NCI-H2081 treated with DMSO at 0.1 percent for 48 hours (cell line): ENCODE measurements at regions not wholly inside any gene's neighbourhood (a gene's known extent, or its start where the extent isn't known, plus 50 kb on each side); places are given as distances from the start of the nearest gene placed in this dataset.

Experiments
- DNase-seq: peaks from one replicate; lab custom pipeline; 2025; lab: John Stamatoyannopoulos, UW

DNA sequence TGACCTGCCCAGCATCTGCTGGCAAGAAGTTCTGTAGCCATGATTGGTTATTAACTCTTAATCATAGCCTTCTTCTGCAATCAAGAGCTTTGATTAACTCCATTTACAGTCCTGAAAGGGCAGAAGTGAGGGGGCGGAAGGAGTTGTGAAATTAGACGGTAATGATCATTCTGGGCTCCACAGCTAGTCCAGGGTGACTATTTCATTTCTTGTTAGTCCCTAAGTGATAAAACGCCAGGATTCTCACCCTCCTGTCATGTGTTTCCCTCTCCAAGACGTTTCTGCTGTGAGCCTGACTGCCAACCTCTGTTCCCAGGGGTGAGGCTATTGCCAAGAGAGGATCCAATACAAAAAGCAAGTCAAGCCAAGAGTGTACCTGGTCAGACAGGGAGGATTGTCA lies 155.9 kb upstream of the IPO5 start:
- no peak for DNase-seq

DNA sequence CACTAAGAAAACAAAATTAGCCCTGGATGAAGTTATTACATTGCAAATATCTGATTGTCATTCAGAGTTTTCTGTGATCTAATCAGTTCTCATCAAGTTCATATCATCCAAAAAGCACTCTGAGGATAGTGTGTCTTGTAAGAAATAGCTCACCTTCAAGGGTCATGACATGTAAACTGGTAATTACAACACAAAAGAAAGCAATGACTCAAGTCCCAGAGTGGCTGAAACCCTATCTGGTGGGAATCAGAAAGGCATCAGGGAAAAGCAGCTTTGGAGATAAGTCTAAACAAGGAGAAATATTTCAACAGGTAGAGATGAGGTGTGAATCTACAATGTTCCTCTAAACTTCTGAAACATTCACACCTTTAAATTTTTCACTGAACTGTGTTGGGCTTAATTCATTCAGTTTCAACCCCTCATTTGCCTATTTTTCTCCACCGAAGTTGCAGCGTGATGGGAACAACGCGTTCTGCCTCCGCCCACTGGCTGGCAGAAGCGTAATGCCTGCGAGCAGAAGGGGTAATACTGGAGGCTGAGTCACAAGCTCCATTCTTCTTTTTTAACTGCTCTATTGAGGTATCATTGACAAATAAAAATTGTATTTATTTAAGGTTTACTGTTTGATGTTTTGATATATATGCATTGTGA lies 155.2 kb upstream of the IPO5 start:
- DNase-seq, result no peak

DNA sequence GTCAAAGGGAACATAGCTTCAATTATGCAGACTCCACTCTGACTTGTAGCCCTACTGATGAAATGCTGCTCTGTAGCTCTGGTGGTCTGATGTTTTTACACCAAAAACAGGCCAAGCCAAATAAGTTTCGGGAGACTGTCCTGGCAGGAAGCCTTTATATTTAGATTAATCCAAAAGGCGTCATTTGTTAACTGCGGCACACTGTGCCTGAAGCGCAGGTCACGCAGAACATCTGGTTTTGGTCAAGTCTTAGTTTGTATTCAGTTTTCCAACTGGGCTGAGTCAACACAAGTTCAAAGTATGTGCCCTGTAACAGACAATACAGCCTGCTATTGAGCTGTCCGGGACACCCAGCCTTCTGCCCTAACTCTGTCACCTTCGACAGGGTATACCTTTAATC lies 154.6 kb upstream of the IPO5 start:
- no peak for DNase-seq

DNA sequence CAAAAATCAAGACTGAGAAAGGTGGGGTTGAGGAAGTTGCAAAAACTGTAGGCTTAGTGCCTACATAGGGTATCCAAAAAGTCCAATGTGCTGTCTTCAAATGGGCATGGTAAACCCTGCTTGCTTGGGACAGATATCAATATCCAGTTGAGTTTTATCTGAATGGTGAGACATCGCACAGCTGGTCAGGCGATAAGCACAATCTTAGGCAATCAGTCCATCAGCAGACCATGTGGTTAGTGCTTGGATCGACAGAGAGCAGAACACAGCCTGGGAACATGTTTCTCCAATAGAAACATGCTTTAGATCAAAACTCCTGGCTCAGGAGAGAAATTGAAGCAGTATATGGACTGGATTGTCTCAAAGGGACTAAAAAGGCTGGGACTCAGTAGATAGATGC lies 151.3 kb upstream of the IPO5 start:
- DNase-seq, result no peak

DNA sequence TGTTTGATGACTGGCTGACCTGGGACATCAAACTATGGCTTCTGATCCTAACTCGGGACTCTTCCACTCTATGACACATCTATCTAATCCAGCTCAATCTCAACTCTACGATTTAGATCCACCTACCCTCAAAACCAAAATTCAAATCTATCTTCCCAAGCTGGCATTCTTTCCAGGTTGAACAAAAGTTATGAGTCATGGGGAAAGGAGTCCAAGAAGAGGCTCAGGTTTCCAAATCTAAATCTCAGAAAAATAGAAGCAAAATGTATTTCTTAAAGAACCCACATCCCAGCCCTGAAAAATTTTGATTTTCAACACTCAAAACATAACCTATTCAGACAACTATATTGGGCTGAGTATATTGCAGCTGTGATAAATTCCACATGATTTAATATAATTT lies 143.9 kb upstream of the IPO5 start:
- DNase-seq, result no peak

DNA sequence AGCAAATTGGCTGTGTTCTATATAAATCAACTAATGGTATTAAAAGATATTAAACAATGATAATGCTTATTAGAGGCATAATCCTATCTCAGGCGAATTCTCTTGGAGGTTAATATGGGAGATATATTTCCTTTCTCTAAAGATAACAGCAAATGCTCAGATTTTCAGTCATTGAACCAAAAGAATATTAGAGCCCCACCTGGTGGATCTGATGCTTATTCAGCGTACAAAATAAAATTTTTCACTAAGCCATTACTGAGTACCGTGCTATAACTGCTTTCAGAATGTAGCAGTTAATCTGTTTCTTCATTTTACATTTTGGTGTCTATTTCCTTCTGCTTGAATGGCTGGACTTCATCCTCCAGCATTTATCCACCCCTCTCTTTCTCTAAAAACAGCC lies 143.3 kb upstream of the IPO5 start:
- peak; percentile 6 for DNase-seq

DNA sequence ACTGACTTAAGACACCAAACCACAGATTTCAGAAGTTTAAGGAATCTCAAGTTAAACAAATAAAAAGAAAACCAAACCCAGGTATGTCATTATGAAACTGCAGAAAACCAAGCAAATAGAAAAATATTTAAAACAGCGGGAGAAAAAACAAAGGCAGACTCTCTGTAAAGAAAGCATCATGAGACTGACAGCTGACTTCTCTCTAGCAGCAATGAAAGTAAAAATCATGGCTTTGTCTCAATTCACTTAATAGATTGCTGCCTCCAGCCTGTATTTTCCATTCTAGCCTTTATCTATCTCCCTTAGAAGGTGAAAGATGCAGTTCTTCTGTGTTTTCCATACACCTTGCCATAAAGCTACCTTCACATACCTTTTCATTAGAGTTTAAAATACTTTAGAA lies 131.1 kb upstream of the IPO5 start:
- DNase-seq, result no peak

DNA sequence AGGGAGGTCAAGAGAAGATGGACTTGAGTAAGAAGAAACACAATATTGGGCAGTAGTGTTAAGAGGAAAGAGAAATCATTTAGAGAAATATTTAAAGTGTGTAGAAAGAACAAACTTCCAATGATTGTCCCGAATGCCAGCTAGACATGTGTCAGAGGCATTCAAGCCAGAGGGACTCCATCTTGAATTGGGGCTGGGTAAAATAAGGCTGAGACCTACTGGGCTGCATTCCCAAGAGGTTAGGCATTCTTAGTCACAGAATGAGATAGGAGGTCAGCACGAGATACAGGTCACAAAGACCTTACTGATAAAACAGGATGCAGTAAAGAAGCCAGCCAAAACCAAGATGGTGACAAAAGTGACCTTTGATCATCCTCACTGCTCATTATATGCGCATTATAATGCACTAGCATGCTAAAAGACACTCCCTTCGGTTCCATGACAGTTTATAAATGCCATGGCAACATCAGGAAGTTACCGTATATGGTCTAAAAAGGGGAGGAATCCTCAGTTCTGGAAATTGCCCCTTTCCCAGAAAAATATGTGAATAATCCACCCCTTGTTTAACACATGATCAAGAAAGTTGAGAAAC lies 127.0 kb upstream of the IPO5 start:
- DNase-seq, result no peak

DNA sequence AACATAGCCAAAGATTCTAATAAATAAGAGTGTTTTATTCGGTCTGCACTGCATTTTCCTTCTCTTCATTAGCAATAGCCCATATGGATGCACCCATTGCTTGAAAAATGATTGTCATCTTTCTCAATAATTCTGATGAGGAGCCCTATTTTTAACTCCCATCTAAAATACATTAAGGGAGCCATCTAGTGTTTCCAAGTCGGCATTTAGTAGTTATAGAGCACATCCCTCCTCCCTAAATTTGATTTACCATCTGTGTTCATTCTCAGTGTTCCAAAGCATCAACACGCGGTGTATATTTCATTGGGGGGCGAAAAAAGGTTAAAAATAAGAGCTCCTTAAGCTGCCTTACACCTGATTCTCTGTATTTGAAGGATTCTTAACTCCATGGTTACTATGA lies 119.2 kb upstream of the IPO5 start:
- DNase-seq, result no peak

DNA sequence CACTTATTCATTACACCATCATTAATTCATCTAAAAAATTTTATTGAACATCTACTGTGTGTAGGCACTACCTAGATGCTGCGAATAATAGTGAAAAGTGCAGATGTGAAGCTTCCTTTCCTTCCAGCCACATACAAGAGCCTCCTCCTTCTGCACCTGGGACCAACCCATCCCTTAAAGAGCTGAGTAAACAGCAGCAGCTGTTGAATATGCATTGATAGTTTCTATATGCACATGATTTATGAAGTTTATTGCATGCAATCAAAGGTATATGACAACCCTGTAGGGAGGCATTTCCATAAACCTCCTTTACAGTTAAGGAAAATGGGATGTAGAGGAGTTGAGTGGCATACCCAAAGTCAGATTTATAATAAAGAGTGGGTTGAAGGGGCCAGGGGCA lies 110.3 kb upstream of the IPO5 start:
- DNase-seq, result no peak

DNA sequence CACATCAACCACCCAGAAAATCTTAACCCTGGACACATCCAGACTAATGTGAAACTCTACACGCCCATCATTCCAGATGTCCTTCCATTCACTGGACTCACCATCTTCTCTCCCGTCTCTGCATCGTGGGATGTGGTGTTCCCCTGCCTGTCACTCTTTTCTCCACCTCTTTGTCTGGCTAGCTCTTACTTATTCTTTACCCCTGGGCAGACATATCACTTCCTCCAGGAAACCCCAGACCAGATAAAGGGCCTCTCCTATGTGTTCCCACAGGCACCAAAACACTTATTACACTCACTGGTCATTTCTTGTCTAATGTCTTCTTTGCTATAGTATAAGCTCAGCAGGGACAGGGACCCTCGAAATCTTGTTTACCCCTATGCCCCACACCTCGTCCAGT lies 109.3 kb upstream of the IPO5 start:
- DNase-seq, result no peak

DNA sequence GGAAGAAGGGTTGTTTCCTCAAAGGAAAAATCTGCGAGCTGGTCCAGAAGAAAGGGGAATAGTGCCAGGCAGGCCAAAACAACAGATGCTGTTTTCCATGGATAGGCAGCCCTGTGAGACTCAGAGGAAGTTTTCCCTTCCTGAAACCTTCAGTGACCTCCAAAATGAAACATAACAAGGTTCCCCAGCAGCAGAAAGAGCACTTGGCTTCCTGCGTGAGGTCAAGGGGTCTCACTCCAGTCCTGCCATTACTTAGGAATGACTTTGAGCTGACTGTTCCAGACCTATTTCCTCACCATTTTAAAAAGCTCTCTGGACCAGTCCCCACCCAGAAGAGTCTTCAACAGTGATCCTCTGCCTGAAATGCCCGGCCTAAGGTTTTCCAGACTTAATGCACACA lies 104.6 kb upstream of the IPO5 start:
- DNase-seq, result no peak

DNA sequence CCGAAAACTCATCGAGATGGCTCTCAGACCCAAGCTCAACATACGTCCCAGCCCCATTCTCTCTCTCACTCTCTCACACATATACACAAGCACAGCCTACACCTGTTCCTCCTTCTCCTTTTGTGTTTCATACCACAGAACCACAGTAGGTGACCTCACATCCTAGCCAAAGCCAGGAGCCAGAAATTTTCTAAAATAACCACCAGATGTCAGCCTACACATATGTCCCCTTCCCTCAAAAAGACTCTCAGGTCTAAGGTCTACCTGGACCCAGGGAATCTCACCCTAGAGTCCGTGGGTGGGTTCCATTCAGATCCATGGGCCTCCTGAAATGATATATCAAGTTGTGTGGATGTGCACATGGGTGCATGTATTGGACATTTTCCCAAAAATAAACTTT lies 104.2 kb upstream of the IPO5 start:
- DNase-seq, result no peak

DNA sequence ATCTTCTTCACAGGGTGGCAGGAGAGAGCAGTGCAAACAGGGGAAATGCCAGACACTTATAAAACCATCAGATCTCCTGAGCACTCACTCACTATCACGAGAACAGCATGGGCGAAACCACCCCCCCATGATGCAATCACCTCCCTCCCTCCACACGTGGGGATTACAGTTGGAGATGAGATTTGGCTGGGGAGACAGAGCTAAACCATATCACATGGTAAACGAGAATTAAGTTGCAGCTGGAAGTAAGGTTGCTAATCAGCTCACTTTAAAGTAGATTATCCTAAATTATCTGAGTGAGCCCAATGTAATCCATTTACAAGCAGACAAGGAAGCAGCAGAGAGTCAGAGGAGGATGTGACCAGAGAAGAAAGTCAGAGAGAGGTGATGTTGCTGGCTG lies 102.2 kb upstream of the IPO5 start:
- DNase-seq, result no peak

DNA sequence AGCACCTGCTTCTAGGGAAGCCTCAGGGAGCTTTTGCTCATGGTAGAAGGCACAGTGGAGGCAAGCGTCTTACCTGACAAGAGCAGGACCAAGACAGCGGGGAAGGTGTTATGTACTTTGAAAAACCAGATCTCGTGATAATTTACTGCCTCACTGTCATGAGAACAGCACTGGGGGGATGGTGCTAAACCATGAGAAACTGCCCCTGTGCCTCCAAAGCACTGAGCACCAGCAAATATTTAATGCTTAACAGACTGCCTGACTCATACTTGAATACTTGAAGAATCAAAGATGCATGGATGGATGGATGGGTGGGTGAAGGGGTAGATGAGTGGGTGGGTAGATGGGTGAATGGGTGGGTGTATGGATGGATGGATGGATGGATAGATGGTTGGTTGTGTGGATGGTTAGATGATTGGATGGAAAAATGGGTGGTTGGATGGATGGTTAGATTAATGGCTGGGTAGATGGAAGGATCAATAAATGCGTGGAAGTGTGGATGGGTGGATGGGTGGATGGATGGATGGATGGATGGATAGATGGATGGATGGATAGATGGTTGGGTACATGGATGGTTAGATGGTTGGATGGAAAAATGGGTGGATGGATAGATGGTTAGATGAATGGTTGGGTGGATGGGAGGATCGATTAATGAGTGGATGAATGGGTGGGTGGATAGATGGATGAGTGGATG lies 101.1 kb upstream of the IPO5 start:
- no peak for DNase-seq

DNA sequence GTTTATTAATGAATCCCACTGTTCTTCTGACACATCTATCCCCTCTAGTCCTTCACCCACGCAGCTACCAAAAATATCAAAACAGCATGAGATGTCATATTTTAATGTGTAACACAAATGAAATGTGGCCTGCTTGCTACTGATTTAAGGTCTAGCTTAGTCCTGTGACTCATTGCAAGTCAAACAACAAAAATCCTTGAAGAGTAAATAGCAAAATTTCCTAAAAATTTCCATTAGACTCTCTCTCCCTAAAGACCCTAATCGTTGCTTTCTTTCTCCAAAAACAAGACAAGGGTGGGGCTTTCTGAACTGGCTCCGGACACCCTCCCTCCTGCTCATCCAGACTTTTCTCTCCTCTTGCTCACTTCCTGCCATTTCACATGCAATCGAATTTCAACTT lies 99.9 kb upstream of the IPO5 start:
- DNase-seq, result no peak

DNA sequence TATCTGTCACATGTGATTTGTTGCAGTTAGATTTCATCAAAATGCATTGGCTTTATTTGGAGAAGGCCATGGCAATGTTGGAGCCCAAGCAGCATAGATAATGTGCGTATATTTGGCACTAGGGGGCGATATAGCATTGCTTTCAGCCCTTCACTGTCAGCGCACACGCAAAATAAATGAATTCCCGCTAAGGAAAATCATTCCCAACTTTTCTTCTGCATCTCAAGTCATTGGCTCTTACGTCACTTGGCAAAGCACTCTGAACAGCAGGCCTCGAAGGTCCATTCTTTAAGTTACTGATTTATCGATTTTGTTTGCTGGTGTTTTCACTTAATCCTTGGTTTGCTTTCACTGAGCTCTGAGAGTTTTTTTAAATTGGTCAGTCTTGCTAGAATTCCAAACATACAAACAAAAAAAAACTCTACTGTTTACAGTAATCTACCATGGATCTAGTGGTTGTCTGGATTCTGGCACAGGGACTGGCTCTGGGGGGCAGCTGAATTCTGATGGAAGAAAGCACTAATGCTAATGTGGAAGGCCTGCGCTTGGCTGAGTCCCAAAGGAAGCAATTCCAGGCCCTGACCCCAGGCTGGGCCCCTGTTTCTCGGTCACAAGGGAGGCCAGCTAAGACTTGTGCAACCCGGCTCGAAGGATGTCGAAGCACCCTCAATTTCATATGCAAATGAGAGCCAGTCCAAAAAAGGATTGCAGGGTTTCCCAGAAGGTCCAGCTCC lies 97.7 kb upstream of the IPO5 start:
- DNase-seq, result peak; percentile 6

DNA sequence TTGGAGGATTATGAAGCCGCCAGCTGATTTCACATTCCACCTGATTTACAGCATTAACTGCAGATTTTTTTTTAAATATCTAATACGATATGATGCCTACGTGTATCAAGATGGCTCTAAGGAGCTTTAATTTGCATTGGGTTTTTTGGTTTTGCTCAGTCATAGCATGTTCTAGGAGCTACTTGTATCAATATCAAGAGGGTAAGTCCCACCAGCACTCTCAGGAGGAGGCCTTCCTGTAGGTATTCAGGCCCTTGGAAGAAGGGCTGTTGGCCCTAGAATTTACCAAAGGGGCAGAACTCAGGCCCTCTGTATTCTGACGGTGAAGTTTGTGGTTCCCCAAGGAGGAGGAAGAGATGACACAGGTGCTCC lies 97.2 kb upstream of the IPO5 start:
- DNase-seq, result no peak

DNA sequence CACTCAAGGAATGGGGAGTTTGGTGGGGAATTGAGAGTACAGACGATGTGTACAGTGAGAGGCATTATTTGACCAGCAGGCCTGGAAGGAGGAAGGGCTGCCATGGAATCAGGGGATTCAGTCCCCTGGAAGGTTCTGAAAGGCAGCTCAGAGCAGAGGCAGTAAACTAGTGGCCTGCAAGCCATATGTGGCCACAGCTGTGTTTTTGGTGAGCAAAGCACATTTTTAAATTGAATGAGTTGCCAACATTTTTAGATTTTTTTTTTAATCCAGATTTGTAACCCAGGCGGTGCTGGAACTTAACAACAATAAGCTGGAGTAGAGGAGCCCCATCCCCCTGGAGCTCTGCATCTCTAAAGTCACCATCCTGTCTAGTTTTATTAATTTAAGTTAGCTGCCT lies 95.3 kb upstream of the IPO5 start:
- DNase-seq, result no peak

DNA sequence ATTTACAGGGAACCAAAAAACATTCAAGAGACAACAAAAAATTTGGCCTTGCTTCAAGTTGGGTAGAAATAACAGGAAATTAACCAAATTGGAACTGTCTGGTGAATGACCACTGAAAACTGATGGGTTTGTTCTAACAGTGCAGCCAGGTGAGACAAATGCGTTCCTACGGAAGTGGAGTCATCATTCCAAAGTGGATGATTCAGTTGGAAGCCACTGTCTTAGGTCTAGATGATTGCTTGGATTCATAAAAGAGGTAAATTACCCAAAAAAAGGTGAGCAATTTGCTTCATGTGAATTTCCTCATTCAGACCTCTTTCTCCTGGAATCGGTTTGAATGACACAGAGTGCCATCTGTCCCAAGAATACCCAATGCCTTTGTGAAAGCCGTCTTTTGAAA lies 87.1 kb upstream of the IPO5 start:
- no peak for DNase-seq

DNA sequence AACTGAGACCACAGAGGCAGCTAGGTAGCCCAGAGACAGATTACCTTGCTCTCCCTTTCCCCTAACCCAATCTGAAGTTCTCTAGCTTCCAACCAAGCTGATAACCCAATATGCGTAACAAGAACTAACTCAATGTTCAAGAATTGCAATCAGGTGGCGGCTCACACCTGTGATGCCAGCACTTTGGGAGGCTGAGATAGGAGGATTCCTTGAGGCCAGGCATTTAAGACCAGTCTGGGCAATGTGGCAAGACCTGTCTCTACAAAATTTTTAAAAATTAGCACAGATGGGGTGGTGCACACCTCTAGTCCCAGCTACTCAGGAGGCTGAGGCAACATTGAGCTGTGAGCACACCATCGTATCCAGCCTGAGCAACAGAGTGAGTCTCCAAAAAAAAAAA lies 86.7 kb upstream of the IPO5 start:
- no peak for DNase-seq

DNA sequence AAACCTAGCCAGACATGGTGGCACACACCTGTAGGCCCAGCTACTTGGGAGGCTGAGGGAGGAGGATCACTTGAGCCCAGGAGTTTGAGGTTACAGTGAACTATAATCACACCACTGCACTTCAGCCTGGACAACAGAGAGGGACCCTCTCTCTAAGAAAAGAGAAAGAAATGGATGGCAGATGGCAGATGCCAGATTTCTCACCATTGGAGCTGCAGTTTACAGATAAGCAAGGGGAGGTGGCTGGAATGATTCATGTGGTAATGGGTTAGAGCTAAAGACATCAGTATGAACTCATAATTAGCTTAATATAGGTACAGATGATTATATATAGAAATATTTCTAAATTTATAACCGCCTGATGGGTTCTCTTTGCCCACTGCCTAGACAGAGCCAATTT lies 80.1 kb upstream of the IPO5 start:
- no peak for DNase-seq

DNA sequence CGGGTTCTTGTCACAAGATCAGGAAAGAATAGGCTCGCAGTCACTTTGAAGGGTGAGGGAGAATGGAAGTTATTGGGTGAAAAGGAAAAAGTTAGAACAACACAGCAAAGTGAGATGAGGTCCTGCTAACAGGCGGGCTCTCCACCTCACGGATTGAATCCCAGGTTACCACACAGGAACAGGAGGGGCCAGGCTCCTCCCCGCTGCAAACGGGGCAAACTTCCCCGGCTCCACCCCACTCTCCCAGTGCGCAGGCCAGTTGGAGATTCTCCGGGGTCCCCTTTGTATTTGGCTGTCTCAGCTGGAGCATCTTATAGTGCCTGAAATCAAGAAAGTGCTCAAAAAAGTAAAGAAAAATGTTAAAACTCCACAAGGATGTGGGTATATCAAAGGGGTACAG lies 78.3 kb upstream of the IPO5 start:
- no peak for DNase-seq
